Left renal pelvis (tissue), 4 donors: ENCODE measurements at regions not wholly inside any gene's neighbourhood (a gene's known extent, or its start where the extent isn't known, plus 50 kb on each side); places are given as distances from the start of the nearest gene placed in this dataset.

Experiments
- DNase-seq, 4 donors: peaks; one replicate each; pipeline ENCODE4 v3.0.0-alpha.2; 2013; ENCODE audit warnings: low read depth in 4 of 4, low spot score in 3 of 4

DNA sequence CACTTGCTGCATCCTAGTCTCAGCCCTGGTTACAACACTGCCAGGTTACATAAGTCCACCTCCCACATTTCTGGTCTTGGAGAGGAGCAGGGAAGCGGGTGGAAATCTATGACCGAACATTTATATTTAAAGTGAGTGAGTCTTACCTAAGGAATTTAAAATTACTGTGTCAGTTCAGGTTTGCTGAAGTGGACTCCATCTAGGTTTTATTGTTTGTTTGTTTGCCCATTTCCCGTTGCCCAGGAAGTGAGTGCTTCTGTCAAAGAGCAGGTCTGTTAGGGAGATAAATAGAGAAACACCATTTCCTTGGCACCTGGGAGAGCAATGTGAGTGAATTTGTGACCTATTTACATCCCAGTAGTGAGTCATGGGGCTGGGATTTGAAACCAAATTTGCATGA lies 179.5 kb downstream of the KIF4B start:
- DNase-seq = no peak

DNA sequence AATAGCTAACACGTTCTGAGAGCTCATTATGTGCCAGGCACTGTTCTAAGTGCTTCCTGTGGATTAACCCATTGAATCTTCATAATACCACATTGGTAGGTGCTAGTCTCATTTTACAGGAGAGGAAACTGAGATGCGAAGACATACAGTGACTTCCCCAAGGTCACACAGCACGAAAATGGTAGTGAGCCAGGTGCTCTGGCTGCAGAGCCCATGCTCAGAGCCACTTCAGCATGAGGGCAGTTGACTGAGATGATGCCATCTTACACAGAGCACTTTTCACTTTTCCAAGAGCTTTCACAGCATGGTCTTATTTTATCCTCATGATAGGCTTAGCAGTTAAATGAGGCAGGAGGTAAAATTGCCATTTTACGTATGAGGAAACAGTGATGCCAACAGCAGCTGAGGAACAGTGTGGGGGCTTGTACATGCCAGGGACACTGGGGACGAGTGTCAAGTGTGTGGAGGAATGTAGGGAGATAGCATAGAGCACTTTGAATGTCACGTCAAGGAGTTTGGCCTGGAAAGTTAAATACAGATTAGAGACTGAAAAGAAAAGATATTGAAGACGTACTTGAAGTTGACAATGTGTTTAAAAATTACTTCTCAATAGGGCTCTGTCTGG lies 180.0 kb downstream of the KIF4B start:
- DNase-seq = no peak

DNA sequence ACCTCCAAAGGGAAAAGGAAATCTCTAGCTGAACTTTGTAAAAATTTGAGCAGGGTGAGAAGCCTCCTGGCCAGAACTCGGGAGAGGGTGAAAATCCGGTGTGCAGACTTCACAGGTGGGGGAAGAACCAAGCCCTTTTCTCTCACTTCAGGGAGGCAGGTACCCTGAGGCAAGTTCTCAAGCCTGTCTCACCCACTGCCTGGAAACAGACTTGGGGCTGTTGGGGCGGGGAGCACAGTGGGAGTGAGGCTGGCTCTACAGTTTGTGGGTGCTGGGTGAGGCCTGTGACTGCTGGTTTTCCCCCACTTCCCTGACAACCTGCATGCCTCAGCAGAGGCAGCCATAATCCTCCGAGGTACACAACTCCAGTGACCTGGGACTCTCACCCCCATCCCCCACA lies 187.1 kb downstream of the KIF4B start:
- no peak for DNase-seq

DNA sequence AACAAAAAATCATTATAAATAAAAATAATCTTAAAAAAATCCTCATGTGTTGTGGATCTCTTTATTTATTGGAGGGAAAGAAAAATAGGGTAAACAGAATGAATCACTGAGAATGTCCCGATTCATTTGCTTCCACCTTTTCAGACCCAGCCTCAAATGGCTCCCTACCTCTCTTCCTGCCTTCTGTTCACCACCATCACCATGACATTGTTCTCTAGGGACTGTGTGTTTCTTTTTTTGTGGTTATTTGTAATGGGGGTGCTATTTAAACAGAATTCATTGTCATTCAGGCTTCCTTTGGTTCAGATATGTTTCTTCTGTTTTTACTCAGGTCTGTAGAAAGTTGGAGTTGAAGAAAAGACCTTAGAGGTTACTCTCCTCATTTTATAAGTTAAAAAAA lies 198.2 kb downstream of the KIF4B start:
- DNase-seq = no peak

DNA sequence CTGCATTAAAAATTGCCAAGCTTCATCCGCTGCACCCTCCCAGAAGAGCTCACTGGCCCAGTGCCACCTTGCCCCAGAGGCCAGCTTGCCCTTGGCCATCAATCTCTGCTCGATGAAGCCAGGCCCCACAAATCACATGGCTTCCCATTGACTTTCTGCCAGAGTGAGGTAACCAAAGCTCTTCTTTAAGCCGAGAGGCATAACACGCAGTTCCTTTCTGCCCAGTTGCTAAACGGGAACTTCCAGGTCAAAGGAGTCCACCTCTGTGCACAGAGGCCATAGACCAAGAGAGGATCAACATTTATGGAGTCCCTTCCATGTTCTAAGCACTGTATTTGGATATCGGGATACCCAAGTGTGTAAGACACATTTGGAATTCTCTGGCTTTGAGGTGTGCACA lies 208.8 kb downstream of the KIF4B start:
- no peak for DNase-seq

DNA sequence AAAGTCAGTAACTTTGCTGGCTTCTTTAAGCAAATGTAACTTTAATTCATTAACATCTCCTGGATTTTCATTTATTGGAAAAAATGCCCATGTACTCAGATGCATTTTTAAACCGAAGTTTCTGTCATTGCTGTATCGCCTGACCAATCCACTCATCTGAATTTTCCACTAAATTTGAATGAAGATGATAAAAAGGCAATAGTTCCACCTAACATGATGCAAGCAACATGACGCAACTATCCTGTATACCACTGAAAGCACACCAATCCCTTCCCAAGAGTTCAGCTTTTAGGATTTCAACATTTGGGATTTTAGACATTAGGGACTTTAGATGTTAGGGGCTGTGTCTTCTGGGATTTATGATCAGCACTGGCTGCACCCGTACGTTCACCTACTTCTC lies 215.6 kb downstream of the KIF4B start:
- DNase-seq = no peak

DNA sequence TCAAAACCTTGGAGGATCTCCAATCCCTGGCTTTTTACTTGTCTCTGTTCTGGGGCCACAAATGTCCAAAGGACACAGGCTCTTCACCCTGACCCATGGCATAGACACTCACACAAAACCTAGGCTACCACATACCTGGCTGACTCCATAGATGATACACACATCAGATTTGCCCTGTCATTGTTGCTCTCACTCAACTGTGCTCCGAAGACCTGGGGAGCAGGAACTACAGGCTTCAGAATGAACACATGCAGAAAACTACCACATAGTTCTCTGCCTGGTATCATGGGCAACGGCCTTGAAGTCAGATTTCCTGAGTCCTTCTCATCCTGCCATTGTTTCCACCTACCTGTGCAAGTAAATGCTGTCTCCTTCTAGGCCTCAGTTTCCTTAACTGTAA lies 226.2 kb downstream of the KIF4B start:
- DNase-seq = no peak

DNA sequence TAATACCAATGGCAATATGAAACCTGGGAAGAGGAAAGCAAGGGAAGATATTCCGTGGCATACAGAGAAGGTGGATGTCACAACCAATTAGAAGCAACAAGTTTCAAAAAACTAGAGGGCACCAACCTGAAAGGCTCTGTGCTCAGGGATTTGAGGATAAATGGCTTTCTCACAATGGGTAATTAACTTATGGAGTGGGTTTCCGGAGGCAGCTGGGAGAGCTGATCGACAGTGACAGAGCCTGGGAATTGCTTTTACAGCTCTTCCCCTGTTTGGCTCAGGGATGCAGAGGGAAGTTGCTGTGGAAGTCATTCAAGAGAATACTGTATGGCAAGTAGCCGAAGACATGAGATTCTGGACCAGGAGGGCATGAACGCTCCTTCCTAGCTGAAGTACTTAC lies 237.0 kb downstream of the KIF4B start:
- no peak for DNase-seq

DNA sequence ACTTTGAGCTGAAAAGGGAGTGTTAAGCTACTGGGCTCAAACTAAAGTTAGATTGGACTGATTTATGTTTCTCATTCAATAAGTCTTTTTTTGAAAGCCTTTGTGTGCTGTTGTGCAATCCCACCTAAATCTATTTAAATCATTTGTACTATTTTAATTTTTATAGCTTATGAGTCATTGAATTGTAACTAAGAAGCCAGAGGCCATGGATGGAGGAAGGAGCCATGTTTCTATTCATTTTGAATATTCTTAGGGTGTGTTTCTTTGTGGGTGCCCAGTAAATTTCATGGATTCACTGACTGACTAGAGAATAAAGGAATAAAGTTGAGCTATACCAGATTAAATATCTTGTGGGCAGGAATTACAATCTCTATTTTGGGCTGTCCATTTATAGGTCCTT lies 238.5 kb downstream of the KIF4B start:
- no peak for DNase-seq

DNA sequence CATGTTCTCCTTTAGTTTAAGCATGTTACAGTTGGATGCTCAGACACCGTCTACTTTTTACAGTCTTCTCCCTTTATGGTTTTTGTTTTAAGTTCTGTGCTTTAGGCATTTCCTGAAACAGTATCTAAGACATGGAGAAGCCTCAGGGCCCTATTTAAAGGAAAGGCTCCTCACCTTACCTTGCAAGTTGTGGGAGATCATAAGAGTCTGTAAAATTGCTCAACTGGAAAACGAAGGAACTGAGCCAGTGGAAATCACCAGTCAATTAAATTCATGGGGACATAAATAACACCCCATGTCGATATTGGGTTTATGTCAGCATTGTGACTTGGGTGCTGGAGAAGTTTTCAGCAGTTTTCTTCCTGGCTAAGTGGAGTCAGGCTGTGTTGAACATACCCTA lies 239.2 kb downstream of the KIF4B start:
- DNase-seq = no peak

DNA sequence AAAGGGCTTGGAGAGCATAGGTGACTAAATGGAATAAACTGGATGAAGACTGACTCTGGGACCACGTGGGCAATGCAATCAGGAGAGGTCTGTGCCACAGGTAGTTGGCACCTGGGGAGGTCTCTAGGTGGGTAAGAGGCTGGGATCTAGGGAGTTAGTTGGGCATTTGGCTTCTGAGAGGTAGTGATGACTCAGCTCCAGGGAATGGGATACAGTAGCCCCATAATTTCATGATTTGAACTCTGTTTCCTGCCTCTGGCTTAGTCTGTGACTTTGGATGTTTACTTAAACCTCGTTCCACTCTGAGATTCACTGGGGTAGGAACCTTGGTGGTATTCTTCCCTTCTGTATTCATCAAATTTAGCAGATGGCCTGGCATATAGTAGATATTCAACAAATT lies 240.8 kb downstream of the KIF4B start:
- DNase-seq = no peak

DNA sequence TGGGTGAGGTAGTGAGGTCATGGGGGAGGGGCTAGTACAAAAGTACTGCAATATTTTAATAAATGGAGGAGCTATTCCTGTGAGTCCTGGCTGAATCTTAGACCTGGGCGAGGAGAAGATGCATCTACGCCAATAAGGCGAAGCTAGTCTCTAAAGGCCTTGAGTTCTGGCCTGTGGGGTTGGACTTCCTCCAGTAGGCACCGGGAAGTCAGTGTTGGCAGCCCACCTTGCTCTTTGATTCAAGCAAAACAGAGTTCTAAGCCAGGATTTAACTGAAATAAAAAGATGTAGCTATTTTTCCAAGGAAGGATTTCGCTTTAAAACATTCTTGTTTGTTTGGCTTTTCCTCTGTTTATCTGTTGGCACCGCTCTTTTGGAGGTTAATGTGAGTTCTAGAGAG lies 244.6 kb downstream of the KIF4B start:
- no peak for DNase-seq

DNA sequence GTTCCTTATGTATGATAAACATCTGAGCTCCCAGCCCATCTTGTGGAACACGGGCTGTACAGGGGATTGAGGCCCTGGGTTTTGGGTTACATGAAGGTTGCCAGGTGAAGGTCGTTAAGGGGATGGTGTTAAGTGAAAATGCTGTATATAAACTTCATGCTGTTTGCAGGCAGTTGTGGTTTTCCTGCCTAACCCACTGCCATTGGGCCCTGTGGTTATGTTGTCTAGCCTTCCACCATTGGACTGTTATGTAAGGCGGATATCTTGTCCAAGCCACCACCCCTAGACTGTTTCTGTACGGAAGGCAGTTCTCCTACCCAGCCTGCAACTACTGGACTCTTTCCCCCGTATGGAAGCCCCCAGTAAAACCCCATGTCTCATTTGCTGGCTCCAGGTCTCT lies 246.1 kb downstream of the KIF4B start:
- DNase-seq = no peak

DNA sequence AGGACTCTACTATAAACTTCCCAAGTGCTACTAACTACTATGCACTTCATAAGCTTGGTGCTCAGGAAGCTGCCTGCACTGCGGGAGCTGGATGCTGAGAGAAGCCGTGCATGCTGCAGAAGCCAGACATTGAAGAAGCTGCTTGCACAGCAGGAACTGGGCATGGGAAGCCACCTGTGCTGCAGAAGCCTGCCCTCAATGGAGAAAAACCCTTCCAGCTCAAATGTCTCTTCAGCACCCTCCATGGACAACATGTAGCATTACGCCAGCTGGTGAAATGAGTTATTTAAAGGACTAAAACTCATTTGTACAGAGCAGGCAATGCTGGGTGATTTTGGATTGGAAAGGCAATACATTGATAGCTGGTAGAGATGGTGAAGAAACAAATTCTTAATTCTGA lies 247.2 kb downstream of the KIF4B start:
- no peak for DNase-seq

DNA sequence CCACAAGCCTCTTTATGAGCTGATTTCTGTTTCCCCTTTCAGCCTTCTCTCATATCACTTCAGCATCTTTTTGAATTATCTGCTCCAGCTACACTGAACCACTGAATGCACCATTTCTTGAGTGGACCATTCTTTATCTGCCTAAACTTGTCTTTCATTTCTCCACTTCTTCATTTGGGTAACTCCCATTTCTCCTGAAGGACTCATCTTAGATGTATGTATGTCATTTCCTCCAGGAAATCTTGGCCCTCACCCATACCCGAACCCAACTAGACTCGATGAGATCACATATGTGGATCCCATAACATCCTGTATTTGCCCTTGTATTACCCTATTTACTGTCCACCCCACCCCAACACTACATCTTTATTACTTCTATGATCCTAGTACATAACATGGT lies 249.8 kb downstream of the KIF4B start:
- DNase-seq = no peak

DNA sequence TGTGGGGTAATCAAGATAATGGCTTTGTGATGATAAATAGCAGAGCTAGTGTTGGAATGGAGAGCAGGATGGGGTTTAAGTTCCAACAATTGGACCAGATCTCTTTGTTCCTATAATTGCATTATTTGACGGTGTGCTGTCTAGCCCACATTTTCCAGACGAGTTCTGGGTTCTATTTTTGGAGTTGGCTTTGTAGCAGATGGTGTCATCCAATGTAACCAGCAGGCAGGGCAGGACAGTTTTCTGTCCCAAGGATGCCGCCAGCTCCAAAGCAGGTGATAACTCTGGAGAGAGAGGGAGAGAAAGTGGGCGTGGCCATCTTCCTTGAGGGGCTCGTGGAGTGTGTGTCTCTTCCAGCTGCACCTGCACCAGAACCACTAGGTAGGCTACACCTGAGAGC lies 251.3 kb downstream of the KIF4B start:
- no peak for DNase-seq

DNA sequence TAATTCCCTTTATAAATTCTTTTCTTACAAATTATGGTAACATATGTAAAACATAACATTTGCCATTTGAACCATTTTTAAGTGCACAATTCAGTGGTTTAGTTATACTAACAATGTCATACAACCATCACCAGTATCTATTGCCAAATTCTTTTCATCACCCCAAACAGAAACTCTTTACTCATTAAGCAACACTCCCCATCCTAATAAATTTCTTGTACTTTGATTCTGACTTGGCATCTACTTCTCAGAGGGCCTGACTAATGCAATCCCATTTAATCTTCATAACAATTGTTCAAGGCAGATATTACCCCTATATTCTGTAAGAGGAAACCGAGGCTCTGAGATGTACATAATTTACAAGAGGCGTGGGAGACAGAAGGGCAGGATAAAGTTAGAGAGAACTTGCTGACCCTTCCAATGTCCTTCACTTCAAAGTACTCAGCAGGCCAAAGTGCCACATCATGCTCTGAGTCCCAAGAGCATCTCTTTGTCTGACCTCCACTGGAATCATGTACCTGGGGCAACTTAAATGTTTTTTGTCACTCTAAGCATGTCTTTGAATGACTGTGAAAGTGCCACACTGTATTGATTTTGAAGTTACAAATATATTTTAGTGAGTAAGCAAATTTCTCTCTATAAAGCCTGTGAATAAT lies 255.3 kb downstream of the KIF4B start:
- DNase-seq = no peak

DNA sequence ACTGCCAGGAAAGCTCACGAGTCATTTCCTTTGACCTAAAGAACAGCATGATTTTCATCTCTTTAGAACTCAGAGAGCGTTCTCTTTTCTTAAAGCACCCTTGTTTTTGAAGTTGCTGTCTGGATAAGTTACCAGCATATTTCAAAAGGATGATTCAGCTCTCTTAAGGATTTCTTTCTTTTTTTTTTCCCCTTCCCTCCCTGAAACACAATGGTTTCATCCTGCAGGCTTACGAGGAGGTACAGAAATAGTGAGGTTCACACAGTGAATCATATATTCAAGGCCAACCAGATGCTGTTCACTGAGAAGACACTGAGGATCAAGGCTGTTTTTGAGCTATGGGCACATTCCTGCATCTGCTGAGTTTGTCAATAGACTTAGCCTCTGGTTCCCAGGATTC lies 257.2 kb downstream of the KIF4B start:
- DNase-seq = no peak

DNA sequence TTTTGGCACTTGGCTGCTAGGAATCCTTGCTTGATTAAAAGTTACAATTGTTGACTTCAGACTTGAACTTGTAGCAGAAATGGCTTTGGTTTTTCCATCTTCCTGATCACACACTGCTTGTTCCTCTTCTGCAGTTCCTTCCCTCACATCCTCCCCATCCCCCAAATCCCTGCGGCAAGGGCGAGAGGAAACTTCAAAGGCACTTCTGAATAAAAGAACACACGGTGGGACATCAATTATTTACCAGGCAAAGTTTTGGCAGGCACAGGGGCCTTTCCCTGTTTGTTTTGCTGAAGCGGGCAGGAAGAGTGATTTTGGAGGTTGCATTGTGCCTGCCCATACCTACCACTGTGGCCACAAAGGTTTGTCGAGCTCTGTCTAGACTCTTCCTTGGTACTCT lies 260.9 kb downstream of the KIF4B start:
- no peak for DNase-seq

DNA sequence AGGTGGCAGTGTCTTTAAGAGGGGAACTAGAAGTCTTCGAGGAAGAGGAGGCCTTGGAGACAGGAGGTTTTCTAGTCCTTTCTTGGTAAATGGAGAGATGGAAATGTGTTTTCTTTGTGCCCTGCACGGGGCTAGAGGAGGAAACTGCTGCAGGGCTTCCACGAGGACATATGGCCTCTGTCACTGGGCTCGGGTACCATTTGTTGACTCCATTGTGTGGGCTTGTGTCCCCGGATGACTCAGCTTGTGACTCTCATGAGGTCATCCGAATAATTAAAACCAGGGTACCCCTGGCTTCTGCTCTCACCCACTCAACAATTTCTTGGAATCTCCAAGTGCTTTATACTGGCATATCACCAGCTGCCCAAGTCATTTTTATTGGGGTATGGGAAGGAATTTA lies 261.7 kb downstream of the KIF4B start:
- no peak for DNase-seq

DNA sequence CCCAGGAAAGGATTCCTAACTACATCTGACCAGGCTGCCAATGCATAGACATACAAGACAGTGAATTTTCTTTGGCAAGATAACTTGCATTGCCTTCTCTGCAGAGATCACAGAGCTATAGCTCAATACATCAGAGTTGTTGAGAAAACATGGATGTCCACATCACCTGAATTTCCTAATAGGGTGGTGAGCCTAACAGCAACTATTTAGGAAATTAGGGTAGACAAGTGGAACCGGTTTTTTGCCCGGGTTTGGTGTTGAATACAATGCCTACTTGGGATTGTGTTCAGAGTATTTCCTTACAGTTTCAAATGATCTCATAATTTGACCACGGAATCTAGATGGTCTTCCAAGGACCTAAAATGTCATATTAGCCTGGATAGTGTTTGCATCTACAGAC lies 262.7 kb downstream of the KIF4B start:
- no peak for DNase-seq

DNA sequence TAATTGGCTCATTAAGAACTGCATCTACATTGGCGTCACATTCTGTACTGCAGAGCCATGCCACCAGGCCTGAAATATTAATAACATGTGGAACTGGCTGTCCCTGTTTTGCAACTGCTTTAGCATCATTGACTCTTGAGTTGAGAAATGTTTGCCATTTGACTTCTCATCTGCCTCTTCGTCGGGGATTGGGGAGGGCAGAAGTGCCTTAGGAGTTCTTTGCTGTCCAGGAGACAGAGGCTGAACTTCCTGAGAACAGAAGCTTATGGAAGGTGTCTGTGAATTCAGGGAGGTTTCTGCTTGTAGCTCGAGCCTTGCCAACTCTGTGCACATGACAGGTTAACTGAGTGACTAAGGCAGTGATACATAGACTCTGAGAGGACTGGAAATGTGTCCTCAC lies 265.0 kb downstream of the KIF4B start:
- DNase-seq = no peak

DNA sequence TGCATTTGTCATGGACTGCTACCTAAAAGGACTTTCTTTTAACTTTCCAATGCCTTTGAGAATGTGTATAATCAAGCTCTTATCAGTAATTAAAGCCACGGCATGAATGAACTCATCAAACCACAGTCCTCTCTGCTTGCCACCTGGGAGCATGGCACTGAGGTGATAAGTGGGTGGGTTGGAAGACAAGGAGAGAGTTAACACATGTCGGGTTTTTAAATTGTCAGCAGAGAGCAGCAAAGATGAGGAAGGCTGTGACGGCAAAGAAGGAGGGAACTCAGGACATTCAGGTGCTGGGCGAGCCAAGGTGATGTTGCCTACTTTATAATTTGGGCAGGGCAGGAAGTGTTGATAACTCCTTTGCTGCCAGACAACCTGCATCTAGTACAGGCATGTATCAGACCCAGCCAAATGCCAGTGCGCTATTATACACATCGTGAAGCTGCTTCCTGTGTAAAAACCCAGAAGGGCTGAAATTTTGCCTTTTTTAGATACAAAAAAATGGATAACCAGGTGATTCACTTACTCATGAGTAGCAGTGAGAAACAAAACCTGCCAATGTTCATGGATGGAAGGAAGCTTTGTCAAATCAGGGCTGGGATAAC lies 269.1 kb downstream of the KIF4B start:
- DNase-seq = no peak
